ENCODE measurements at regions not wholly inside any gene's neighbourhood (a gene's known extent, or its start where the extent isn't known, plus 50 kb on each side); places are given as distances from the start of the nearest gene placed in this dataset.
A peak's percentile ranks its signal among the peaks of the same experiment; 100 is the strongest.

- no peak overlapping the region for H3K4me3 ChIP-seq (ENCODE audit: low read depth, low read length)
- peak; percentile 30 for DNase-seq (ENCODE audit: low read depth)
- TF ChIP-seq CTCF (IDR thresholded peaks at IDR 0.05; ENCODE audit: low read depth, low read length) (no peak), POLR2A (IDR thresholded peaks at IDR 0.05; ENCODE audit: extremely low read depth, insufficient read length) (no peak), MYC (IDR thresholded peaks at IDR 0.05; ENCODE audit: low read depth, low read length) (no peak), MAX (IDR thresholded peaks at IDR 0.05; ENCODE audit: low read depth, low read length) (no peak)
Observed at GRCh38 chr13:67736646-67737420, 506.7 kb upstream of the PCDH9 start.

- DNase-seq (ENCODE audit: low read depth), result no peak
- no peak for TF ChIP-seq MYC (IDR thresholded peaks at IDR 0.05; ENCODE audit: low read depth, low read length)
- no peak for TF ChIP-seq CTCF (IDR thresholded peaks at IDR 0.05; ENCODE audit: low read depth, low read length)
- TF ChIP-seq MAX (IDR thresholded peaks at IDR 0.05; ENCODE audit: low read depth, low read length), result no peak
- no peak for TF ChIP-seq POLR2A (IDR thresholded peaks at IDR 0.05; ENCODE audit: extremely low read depth, insufficient read length)
- no peak overlapping the region for H3K4me3 ChIP-seq (ENCODE audit: low read depth, low read length)
Observed at GRCh38 chr13:67735651-67736050, 505.5 kb upstream of the PCDH9 start.

GRCh38 chr13:67726979-67727378, 496.8 kb upstream of the PCDH9 start:
- no peak overlapping the region for H3K4me3 ChIP-seq (ENCODE audit: low read depth, low read length)
- no peak for DNase-seq (ENCODE audit: low read depth)
- no peak for TF ChIP-seq MAX (IDR thresholded peaks at IDR 0.05; ENCODE audit: low read depth, low read length)
- no peak for TF ChIP-seq CTCF (IDR thresholded peaks at IDR 0.05; ENCODE audit: low read depth, low read length)
- no peak for TF ChIP-seq MYC (IDR thresholded peaks at IDR 0.05; ENCODE audit: low read depth, low read length)
- TF ChIP-seq POLR2A (IDR thresholded peaks at IDR 0.05; ENCODE audit: extremely low read depth, insufficient read length), result no peak

- TF ChIP-seq MAX (IDR thresholded peaks at IDR 0.05; ENCODE audit: low read depth, low read length) (no peak), CTCF (IDR thresholded peaks at IDR 0.05; ENCODE audit: low read depth, low read length) (no peak), MYC (IDR thresholded peaks at IDR 0.05; ENCODE audit: low read depth, low read length) (no peak), POLR2A (IDR thresholded peaks at IDR 0.05; ENCODE audit: extremely low read depth, insufficient read length) (no peak)
- no peak for DNase-seq (ENCODE audit: low read depth)
- H3K4me3 ChIP-seq (ENCODE audit: low read depth, low read length), result no peak overlapping the region
Observed at GRCh38 chr13:67725999-67726398, 495.9 kb upstream of the PCDH9 start.

- no peak for TF ChIP-seq MYC (IDR thresholded peaks at IDR 0.05; ENCODE audit: low read depth, low read length)
- no peak overlapping the region for H3K4me3 ChIP-seq (ENCODE audit: low read depth, low read length)
- no peak for DNase-seq (ENCODE audit: low read depth)
Observed at GRCh38 chr13:67713571-67713970, 483.4 kb upstream of the PCDH9 start.

GRCh38 chr13:67696775-67697174, 466.6 kb upstream of the PCDH9 start:
- no peak overlapping the region for H3K4me3 ChIP-seq (ENCODE audit: low read depth, low read length)
- DNase-seq (ENCODE audit: low read depth), result no peak
- TF ChIP-seq POLR2A (IDR thresholded peaks at IDR 0.05; ENCODE audit: extremely low read depth, insufficient read length) (no peak), MYC (IDR thresholded peaks at IDR 0.05; ENCODE audit: low read depth, low read length) (no peak), CTCF (IDR thresholded peaks at IDR 0.05; ENCODE audit: low read depth, low read length) (no peak), MAX (IDR thresholded peaks at IDR 0.05; ENCODE audit: low read depth, low read length) (no peak)
